Transverse colon (tissue), 4 donors: ENCODE measurements at regions not wholly inside any gene's neighbourhood (a gene's known extent, or its start where the extent isn't known, plus 50 kb on each side); places are given as distances from the start of the nearest gene placed in this dataset.

Source experiments
- DNase-seq: peaks from one replicate; pipeline ENCODE4 v3.0.0-alpha.2; 2019
- H3K27ac ChIP-seq, 4 donors: fragments of 200-600 bp; sonication (generic); 2 replicates each; pipeline ENCODE4 v1.5.1; 2016 to 2018; ENCODE audit warnings: inconsistent platforms in 4 of 4
- H3K27me3 ChIP-seq: fragments of 200-600 bp; sonication (generic); 2 replicates; pipeline ENCODE4 v1.5.1; 2017; ENCODE audit warnings: inconsistent platforms
- H3K36me3 ChIP-seq, 4 donors: fragments of 200-600 bp; sonication (generic); 2 replicates each; pipeline ENCODE4 v1.5.1; 2017 to 2019; ENCODE audit warnings: inconsistent platforms in 4 of 4
- H3K4me1 ChIP-seq, 4 donors: fragments of 200-600 bp; sonication (generic); 2 replicates each; pipeline ENCODE4 v1.5.1; 2017 to 2020; ENCODE audit warnings: inconsistent platforms in 4 of 4
- H3K4me3 ChIP-seq, 4 donors: fragments of 200-600 bp; sonication (generic); 1 replicate in 1 of 4; 2 replicates in 3 of 4; pipeline versions ENCODE4 v1.5.1 to v1.6.1; 2017 to 2019; ENCODE audit warnings: inconsistent platforms in 4 of 4
- H3K9me3 ChIP-seq, 2 donors: fragments of 200-600 bp; sonication (generic); 2 replicates each; pipeline ENCODE4 v1.5.1; 2017 to 2019; ENCODE audit warnings: inconsistent platforms in 2 of 2
- EP300 ChIP-seq: sonication (generic); formaldehyde crosslinking; IDR thresholded peaks from one replicate; pipeline ENCODE4 v1.6.1; 2017; ENCODE audit warnings: antibody characterized with exemption, low read depth
- POLR2A ChIP-seq: fragments of 450-650 bp; IDR thresholded peaks from one replicate; pipeline ENCODE4 v1.6.1; 2016; ENCODE audit warnings: antibody characterized with exemption, mild to moderate bottlenecking, moderate library complexity
- POLR2AphosphoS5 ChIP-seq, 3 donors: sonication (generic); formaldehyde crosslinking; IDR thresholded peaks; one replicate each; pipeline ENCODE4 v1.6.1; 2016; ENCODE audit warnings: antibody characterized with exemption in 3 of 3
- WGBS, 2 donors: methylation state at CpG; one replicate each; pipeline ENCODE4 v1.1.5; 2018; ENCODE audit warnings: low coverage in 1 of 2; 5-methylcytosine and 5-hydroxymethylcytosine counted together
- in situ Hi-C, 4 donors: fragments of 200-750 bp; cut with MboI; loops; one replicate each; pipeline versions ENCODE4 v1.15.0 to v1.15.1; 2017; ENCODE audit warnings: low sequenced_read_pairs in 3 of 4, low pct_ligation_motif_present in 1 of 4, low pct_unique_long_range_greater_than_20kb in 1 of 4
- intact Hi-C: fragments of 100-400 bp; cut with DNase I; formaldehyde crosslinking; loops from one replicate; pipeline ENCODE4 v1.15.1; 2023; ENCODE audit warnings: low total_unique reads
- TF ChIP-seq, protein P1 (sequence below), 5 experiments: fragments of 200-600 bp in 3 of 5; fragments of 450-650 bp in 2 of 5; sonication (generic) in 3 of 5; IDR thresholded peaks; 1 replicate in 2 of 5; 2 replicates in 3 of 5; pipeline ENCODE4 v1.5.1; 2016 to 2017; ENCODE audit warnings: antibody characterized with exemption in 5 of 5, inconsistent platforms in 3 of 5, mild to moderate bottlenecking in 2 of 5, moderate library complexity in 1 of 5

DNA sequence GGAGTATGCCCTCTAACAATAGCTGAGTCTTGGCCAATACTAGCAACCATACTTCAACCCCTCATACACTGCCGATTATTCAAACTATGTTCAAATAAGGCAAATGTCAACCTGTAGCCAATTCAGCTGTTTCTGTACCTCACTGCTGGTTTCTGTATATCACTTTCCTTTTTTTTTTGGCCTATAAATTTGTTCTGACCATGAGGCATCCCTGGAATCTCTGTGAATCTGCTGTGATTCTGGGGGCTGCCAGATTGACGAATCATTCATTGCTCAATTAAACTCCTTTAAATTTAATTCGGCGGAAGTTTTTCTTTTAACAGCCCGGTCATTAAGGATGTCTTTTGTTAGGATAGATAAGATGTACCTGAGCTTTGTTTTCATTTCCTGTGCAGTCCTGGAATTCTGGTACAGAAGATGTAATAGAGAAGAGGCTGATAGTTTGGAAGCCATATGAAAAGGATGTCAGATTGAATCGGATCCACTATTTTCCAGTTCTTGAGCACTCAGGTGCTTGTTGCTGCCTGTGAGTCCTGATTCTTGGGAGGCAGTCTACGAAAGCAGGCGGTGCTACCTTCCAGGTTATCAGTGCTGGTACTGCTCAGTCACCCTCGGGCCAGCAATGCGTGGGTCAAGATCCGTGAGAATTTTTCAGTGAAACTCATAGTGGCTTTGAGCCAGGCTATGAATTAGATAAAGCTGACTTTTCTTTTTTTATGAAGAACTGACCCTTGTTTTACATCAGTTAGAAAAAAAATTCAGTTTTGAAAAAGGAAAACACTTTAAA lies 106.2 kb upstream of the TUT7 start:
- 77 to 84% methylated on average over 11 of the region's 11 CpGs for WGBS, 2 donors
- in situ Hi-C loops: no loop called here
- intact Hi-C loops: no loop called here
- no peak overlapping the region for H3K27ac ChIP-seq
- no peaks in the 10 kb centered on the region for H3K9me3 ChIP-seq
- H3K36me3 ChIP-seq: no peaks in the 10 kb centered on the region
- DNase-seq: no peak
- TF ChIP-seq, protein P1, sequence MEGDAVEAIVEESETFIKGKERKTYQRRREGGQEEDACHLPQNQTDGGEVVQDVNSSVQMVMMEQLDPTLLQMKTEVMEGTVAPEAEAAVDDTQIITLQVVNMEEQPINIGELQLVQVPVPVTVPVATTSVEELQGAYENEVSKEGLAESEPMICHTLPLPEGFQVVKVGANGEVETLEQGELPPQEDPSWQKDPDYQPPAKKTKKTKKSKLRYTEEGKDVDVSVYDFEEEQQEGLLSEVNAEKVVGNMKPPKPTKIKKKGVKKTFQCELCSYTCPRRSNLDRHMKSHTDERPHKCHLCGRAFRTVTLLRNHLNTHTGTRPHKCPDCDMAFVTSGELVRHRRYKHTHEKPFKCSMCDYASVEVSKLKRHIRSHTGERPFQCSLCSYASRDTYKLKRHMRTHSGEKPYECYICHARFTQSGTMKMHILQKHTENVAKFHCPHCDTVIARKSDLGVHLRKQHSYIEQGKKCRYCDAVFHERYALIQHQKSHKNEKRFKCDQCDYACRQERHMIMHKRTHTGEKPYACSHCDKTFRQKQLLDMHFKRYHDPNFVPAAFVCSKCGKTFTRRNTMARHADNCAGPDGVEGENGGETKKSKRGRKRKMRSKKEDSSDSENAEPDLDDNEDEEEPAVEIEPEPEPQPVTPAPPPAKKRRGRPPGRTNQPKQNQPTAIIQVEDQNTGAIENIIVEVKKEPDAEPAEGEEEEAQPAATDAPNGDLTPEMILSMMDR (IDR thresholded peaks at IDR 0.05): no peak
- no peak for TF ChIP-seq POLR2AphosphoS5 (IDR thresholded peaks at IDR 0.05)
- no peak for TF ChIP-seq POLR2A
- no peak for TF ChIP-seq EP300
- no peak overlapping the region for H3K4me3 ChIP-seq
- no peaks in the 10 kb centered on the region for H3K4me1 ChIP-seq
- H3K27me3 ChIP-seq: no peaks in the 10 kb centered on the region

DNA sequence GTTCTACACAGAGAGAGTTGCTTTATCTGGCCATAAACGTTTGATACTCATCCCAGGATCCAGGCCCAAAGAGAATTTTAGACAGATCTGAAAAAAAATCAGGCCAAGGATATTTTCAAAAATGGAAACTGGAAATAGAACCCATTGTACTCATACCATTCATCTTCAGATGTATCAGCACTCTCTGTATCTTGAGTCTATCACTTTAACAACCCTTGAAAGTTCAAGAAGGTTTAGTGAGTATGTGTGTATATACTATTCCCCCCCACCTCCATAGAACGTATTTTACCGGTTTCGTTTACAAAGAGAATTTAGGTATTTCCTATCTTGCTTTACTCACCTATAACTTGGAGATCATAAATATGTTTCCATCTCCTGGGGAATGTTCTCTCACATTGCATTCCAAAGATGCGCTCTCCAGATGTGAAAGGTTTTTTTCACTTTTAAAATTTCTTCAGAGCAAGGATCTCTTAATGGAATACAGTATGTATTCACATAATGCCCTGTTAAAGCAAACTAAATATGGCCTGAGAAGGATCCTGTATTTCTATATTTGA lies 105.5 kb upstream of the TUT7 start:
- H3K4me3 ChIP-seq: no peak overlapping the region
- no peak for TF ChIP-seq POLR2AphosphoS5 (IDR thresholded peaks at IDR 0.05)
- no peak for TF ChIP-seq EP300
- TF ChIP-seq, protein P1 (IDR thresholded peaks at IDR 0.05): no peak
- no peak for TF ChIP-seq POLR2A
- no peak overlapping the region for H3K27ac ChIP-seq
- no peaks in the 10 kb centered on the region for H3K36me3 ChIP-seq
- no peak for DNase-seq
- no peaks in the 10 kb centered on the region for H3K27me3 ChIP-seq
- intact Hi-C loops: no loop called here
- no peaks in the 10 kb centered on the region for H3K9me3 ChIP-seq
- in situ Hi-C loops: no loop called here
- WGBS, 2 donors: 49 to 66% methylated on average over 5 of the region's 5 CpGs
- H3K4me1 ChIP-seq: no peaks in the 10 kb centered on the region

DNA sequence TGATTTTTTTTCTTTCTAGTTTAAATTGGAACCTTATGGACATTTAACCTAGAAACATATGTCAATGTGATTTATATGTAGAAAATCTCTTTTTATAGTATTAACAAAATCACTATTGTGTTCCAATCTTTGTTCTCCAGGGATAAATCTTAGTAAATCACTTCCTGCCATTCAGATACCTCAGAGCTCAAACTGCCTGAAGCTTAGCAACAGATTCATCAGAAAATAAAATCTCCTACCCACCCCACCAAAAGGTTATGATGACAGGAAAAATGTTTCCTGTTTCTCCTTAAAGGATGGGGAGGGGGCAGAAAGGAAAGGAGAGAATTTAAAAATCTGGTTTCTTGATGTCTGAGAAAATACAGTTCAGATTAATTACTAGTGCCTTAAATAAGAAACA lies 105.0 kb upstream of the TUT7 start:
- intact Hi-C loops: no loop called here
- in situ Hi-C loops: no loop called here
- H3K4me3 ChIP-seq: no peak overlapping the region
- no peaks in the 10 kb centered on the region for H3K36me3 ChIP-seq
- no peak for TF ChIP-seq POLR2AphosphoS5 (IDR thresholded peaks at IDR 0.05)
- no peak for TF ChIP-seq POLR2A
- TF ChIP-seq EP300: no peak
- TF ChIP-seq, protein P1 (IDR thresholded peaks at IDR 0.05): no peak
- no peaks in the 10 kb centered on the region for H3K27me3 ChIP-seq
- peaks cover 0 to 4% (median 0%) of the 10 kb centered on the region in 4 donors for H3K4me1 ChIP-seq
- no peak for DNase-seq
- H3K27ac ChIP-seq: no peak overlapping the region
- no peaks in the 10 kb centered on the region for H3K9me3 ChIP-seq

DNA sequence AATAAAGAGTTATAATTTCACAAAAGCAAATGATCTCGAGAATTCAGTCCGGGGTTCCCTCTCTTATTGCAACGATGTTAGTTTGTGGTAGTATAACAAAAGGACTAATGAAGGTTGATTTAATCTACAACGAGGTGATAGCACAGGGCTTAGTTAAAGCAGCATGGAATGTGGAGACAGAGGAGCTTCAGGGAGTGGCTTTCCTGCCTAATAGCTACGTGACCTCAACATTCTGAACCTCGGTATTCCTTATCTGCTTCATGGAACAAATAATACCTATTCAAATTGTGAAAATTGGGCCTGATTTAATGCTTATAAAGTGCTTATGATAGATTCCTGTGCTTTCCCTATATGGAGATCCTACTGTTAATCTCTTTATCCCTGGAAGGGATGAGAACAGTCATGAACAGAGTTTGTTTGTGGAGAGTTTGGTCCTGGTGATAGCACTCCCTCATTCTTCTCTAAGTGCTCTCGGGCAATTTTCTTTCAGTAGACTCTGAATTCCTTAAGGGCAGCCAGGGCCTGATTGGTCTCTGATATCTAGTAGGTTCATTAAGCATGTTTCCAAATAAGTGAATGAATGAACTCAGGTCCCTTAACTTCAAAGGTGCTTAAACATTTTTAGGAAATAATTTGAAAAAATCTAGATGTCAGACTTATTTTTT lies 104.1 kb upstream of the TUT7 start:
- WGBS, 2 donors: 69 to 73% methylated on average over 6 to 7 of the region's 7 CpGs
- no peak for DNase-seq
- no peaks in the 10 kb centered on the region for H3K9me3 ChIP-seq
- no peaks in the 10 kb centered on the region for H3K36me3 ChIP-seq
- intact Hi-C loops (no loop called here), in situ Hi-C loops (no loop called here)
- no peaks in the 10 kb centered on the region for H3K27me3 ChIP-seq
- H3K27ac ChIP-seq: no peak overlapping the region
- TF ChIP-seq POLR2A (no peak), POLR2AphosphoS5 (IDR thresholded peaks at IDR 0.05) (no peak), EP300 (no peak)
- TF ChIP-seq, protein P1 (IDR thresholded peaks at IDR 0.05): no peak
- no peak overlapping the region for H3K4me3 ChIP-seq
- H3K4me1 ChIP-seq: peaks cover 0 to 6% (median 0%) of the 10 kb centered on the region in 4 donors
